Duodenal mucosa (tissue), 2 donors: ENCODE measurements at regions not wholly inside any gene's neighbourhood (a gene's known extent, or its start where the extent isn't known, plus 50 kb on each side); places are given as distances from the start of the nearest gene placed in this dataset.

Experiments used
- H3K27ac ChIP-seq: one replicate; pipeline ENCODE4 v1.7.0; 2013; ENCODE audit warnings: low read depth, low read length
- H3K27me3 ChIP-seq, 2 donors: one replicate each; pipeline ENCODE4 v1.7.0; 2013; ENCODE audit warnings: low read length in 2 of 2, control low read depth in 1 of 2; ENCODE audit not compliant: insufficient read depth in 2 of 2, control insufficient read depth in 1 of 2
- H3K36me3 ChIP-seq, 2 donors: one replicate each; pipeline ENCODE4 v1.7.0; 2013; ENCODE audit warnings: low read length in 2 of 2, control low read depth in 1 of 2; ENCODE audit not compliant: insufficient read depth in 2 of 2, control insufficient read depth in 1 of 2
- H3K4me1 ChIP-seq, 2 donors: one replicate each; pipeline ENCODE4 v1.7.0; 2013; ENCODE audit warnings: low read length in 2 of 2, control low read depth in 1 of 2; ENCODE audit not compliant: insufficient read depth in 2 of 2, control insufficient read depth in 1 of 2
- H3K4me3 ChIP-seq, 2 donors: one replicate each; pipeline ENCODE4 v1.7.0; 2013; ENCODE audit warnings: low read length in 2 of 2, low read depth in 1 of 2
- H3K9ac ChIP-seq, 2 donors: one replicate each; pipeline ENCODE4 v1.7.0; 2013; ENCODE audit warnings: low read length in 2 of 2, low read depth in 1 of 2
- H3K9me3 ChIP-seq, 2 donors: one replicate each; pipeline ENCODE4 v1.7.0; 2013; ENCODE audit warnings: low read length in 2 of 2, control low read depth in 1 of 2; ENCODE audit not compliant: control insufficient read depth in 1 of 2

DNA sequence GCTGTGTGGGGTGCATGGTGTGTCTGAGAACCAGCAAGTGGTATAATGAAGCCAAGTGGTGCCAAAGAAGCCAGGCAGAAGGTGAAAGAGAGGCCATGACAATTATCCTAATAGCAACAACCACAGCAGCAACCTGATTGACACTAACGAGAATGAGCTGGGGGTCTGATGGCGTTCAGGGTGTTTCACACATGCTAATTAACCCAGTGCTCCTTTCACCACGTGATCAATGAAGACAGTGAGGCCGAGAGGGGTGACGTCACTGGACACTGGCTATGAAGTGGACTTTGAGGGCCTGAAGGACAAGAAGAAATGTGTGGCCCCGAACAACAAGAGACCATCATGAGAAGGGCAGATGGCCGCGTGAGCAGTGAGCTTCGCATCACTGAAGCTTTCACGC, 364.4 kb upstream of the ID2 start:
- Histone ChIP-seq H3K9ac (no peak overlapping the region), H3K27ac (no peak overlapping the region), H3K9me3 (no peaks in the 10 kb centered on the region), H3K4me1 (peaks cover 15 to 19% of the 10 kb centered on the region in 2 donors), H3K27me3 (no peaks in the 10 kb centered on the region), H3K36me3 (no peaks in the 10 kb centered on the region), H3K4me3 (no peak overlapping the region)

DNA sequence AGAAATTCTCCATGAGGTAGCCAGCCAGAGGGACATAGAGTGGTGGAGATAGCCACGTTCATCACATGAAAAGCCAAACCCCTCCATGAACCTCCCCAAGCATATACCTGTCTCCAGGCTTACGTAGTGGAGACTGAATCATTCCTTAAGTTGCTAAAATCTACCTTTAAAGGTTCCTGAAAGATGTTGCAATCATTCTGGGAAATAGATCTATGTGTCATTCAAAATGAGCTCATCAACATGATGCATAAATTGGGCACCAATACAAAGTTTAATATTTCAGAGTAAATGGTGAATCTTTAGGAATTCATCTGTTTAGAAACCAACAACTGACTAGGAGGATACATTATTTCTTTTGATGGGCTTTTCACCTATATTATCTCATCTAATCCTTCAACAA, 362.6 kb upstream of the ID2 start:
- no peaks in the 10 kb centered on the region for H3K27me3 ChIP-seq
- no peaks in the 10 kb centered on the region for H3K9me3 ChIP-seq
- H3K36me3 ChIP-seq: no peaks in the 10 kb centered on the region
- H3K9ac ChIP-seq: no peak overlapping the region
- H3K4me1 ChIP-seq: peaks cover 0 to under 1% of the 10 kb centered on the region in 2 donors
- H3K4me3 ChIP-seq: no peak overlapping the region
- H3K27ac ChIP-seq: no peak overlapping the region

DNA sequence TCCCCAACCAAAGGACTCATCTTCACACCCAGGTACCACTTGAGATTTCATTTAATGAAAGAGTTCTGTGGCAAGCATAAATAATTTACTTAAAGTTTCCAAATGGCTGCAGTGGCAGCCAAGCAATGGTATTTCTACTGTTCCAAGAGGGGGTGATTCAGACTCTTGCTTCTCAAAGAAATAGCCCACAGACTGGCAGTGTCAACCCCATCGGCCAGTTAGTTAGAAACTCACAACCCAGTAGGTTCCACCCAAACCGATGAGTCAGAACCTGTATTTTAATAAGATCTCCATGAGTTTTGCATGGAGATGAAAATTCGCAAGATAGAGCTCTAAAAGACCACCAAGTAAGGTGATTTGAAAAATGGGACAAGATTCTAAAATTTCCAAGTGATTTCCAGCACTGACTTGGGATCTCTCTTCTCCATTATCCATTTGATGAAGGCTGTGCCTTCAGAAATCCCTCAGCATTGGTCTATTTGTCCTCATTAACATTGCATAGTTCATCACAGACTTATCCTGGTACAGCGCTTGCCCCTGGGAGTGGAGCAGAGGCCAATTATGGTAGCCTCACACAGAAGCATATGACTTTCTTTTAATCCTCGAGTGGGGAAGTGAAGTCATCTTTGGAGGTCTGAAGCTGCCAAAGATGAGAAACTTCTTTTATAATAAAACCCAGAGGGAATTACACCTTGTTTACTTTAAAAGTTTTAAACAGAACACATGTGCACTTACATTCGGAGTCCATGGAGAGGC, 361.4 kb upstream of the ID2 start:
- Histone ChIP-seq H3K9me3 (no peaks in the 10 kb centered on the region), H3K9ac (no peak overlapping the region), H3K36me3 (no peaks in the 10 kb centered on the region), H3K27me3 (no peaks in the 10 kb centered on the region), H3K4me3 (no peak overlapping the region), H3K27ac (no peak overlapping the region), H3K4me1 (peaks cover 0 to 1% of the 10 kb centered on the region in 2 donors)

DNA sequence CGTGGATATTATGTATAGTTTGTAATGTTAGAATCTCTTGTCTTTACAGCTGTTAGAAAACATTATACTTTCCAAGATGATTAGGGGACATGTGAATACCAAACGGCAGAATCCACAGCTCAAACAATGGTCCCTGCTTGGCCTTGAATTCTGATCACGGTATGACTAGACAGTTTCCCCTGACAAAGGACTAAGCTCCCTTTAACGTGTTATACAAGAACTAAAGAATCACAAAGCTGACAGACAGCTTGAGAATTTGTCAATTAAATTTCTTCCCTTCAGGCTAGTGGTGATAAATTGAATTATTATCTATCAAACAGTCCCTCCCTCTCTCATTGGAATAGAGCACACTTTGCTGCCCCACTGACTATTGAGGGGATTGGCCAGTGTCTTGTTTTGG, 359.2 kb upstream of the ID2 start:
- Histone ChIP-seq H3K4me1 (peaks cover 0 to 3% of the 10 kb centered on the region in 2 donors), H3K4me3 (no peak overlapping the region), H3K9me3 (no peaks in the 10 kb centered on the region), H3K36me3 (no peaks in the 10 kb centered on the region), H3K27ac (no peak overlapping the region), H3K27me3 (no peaks in the 10 kb centered on the region), H3K9ac (no peak overlapping the region)

DNA sequence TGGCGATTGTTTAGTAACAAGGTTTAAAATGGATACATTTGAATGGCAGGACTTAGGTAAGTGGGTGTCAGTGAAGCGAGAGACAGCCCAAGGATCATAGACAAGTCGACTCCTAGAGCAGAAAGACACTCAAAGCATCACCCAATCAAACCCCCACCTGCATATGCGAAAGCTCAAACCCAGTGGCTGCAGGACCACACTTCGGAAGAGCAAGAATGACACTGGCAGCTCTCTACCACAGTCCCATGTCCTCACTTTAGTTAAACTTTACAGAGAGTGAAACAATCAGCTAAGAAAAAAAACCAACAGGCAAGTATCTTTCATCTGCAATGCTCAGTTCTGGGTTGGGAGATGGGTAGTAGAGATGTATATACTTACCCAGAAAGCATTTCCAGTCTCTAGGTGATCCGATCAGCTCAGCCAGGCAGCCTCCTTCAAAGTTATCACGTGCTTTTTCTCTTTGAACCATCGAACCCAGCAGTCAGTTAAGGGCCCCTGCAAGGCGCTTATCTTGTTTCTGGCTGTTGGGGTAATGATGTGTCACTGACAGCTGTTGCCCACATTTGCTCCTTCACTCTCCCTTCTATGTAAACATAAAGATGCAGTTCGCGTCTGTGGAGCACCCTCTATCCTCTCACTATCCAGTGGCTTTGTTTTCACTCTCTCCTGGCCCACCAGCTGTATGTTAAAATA, 357.5 kb upstream of the ID2 start:
- Histone ChIP-seq H3K4me3 (no peak overlapping the region), H3K27me3 (no peaks in the 10 kb centered on the region), H3K27ac (no peak overlapping the region), H3K9me3 (no peaks in the 10 kb centered on the region), H3K9ac (no peak overlapping the region), H3K36me3 (no peaks in the 10 kb centered on the region), H3K4me1 (peaks cover under 1 to 12% of the 10 kb centered on the region in 2 donors)

DNA sequence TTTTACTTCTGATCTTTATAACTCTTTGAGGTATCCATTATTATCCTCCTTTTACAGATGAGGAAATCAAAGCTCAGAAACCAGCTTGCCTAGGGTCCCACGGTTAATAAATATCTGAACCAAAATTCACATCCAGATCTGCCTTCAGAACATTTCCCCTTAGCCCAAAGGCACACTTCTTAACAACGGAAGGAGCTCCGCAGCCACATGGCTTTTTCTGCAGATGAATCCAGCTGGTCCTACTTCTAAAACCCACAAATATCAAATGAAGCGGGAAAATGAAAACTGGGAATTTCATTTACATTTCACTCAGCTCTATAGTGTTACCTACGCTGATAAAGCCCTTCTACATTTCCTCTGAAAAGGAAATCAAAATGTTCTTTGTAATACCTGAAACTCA, 357.0 kb upstream of the ID2 start:
- no peaks in the 10 kb centered on the region for H3K27me3 ChIP-seq
- H3K9ac ChIP-seq: no peak overlapping the region
- peaks cover 2 to 12% of the 10 kb centered on the region in 2 donors for H3K4me1 ChIP-seq
- H3K4me3 ChIP-seq: no peak overlapping the region
- no peak overlapping the region for H3K27ac ChIP-seq
- H3K9me3 ChIP-seq: no peaks in the 10 kb centered on the region
- H3K36me3 ChIP-seq: no peaks in the 10 kb centered on the region

DNA sequence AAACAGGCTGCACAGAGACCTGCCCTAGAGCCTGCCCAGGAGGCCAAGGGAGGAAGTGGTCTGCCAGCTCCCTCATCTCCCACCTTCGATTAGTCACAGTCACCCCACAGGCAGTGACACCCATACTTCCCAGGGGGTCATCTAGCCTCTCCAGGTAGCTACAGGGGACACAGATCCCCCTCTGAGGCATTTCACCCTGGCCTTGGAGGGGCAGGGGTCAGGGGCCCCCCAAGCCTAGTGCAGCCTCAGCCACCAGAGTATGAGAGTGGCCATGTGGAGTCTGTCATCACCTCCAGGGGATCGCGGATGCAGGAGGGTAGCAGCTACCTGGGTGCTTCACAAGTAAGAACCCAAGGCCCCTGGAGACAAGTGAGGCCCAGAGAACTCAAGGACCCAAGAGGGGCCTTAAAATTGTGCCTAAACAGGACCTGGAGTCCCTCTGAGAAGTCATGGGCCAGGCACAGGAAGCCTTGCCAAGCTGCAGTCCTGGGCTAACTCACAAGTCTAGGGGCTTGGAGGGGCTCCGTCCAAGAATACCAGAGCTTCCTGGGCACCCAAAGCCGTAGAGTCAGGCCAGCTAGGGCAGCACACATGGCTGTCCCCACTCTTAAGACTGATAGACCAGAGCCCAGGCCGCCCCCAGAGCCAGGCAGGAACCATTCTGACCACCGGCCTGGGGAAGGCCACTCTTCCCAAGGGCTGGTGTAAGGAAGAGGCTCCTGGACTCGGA, 354.3 kb upstream of the ID2 start:
- H3K9me3 ChIP-seq: no peaks in the 10 kb centered on the region
- peaks cover 2 to 12% of the 10 kb centered on the region in 2 donors for H3K4me1 ChIP-seq
- H3K27ac ChIP-seq: no peak overlapping the region
- H3K4me3 ChIP-seq: no peak overlapping the region
- no peaks in the 10 kb centered on the region for H3K36me3 ChIP-seq
- H3K27me3 ChIP-seq: no peaks in the 10 kb centered on the region
- no peak overlapping the region for H3K9ac ChIP-seq

DNA sequence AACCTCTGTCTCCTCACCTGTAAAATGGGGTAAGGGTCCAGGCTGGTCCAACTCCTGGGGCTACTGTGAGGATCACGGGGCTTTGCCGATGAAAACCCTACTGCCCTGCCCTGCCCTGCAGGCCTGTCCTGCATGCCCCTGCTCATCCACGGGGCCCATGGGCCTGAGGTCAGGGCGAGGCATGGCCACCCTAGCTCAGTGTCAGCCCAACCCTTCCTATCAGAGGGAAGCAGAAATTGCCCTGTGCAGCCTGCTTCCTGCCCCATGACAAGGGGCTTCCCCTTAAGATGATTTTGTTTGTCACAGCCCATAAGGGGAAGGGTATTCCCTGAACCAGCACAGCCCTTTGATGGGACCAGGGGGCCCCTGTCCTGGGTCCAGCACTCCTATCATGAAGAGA, 353.6 kb upstream of the ID2 start:
- no peak overlapping the region for H3K27ac ChIP-seq
- H3K36me3 ChIP-seq: no peaks in the 10 kb centered on the region
- peaks cover 2 to 12% of the 10 kb centered on the region in 2 donors for H3K4me1 ChIP-seq
- H3K4me3 ChIP-seq: no peak overlapping the region
- no peaks in the 10 kb centered on the region for H3K9me3 ChIP-seq
- H3K9ac ChIP-seq: no peak overlapping the region
- H3K27me3 ChIP-seq: no peaks in the 10 kb centered on the region

DNA sequence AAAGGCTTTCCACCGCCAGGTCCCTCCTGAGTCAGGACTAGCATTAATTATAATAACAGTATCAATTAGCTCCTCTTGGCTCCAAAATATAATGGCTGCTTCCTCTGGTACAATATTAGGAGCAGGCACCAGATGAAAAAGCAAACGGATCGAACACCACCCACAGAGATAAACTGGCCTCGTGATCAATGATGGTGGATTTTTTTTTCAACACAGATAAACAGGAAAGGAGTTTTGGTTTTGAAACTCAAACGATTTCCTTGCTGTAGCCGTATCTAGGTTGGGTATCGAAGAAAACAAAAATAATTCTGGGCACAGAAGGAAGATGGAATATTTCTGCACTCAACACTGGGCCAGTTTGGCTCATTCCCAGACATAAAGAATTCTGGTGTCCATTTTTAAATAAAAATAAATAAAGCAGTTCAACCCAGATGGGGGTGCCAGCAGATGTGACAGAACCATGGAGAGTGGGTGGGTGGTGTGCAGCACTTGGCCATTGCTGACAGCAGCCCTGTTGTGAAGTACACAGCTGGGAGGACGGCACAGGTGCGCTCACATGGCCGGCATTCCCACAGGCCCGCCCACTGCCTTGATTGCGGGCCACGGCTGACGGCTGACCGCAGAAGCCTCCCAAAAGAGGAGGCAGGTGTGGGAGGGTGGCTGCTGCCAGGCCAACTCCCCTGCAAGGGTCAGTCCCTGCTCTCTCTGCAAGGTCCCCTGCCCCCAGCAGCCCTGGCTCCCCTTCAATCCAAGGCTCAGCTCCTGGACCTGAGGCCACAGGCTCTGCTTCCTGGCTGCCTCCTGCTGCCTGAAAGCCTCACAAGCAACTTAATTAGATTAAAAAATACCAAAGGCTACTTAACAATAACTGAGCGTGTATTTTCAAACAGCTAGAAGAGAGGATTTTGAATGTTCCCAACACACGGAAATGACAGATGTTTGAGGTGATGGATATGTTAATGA, 351.9 kb upstream of the ID2 start:
- no peak overlapping the region for H3K4me3 ChIP-seq
- H3K9ac ChIP-seq: no peak overlapping the region
- H3K27me3 ChIP-seq: no peaks in the 10 kb centered on the region
- no peak overlapping the region for H3K27ac ChIP-seq
- H3K4me1 ChIP-seq: peaks cover 2 to 12% of the 10 kb centered on the region in 2 donors
- no peaks in the 10 kb centered on the region for H3K36me3 ChIP-seq
- H3K9me3 ChIP-seq: no peaks in the 10 kb centered on the region
